Suppressor macrophage treated with lipopolysaccharide for 4 hours (primary cell): ENCODE measurements at regions not wholly inside any gene's neighbourhood (a gene's known extent, or its start where the extent isn't known, plus 50 kb on each side); places are given as distances from the start of the nearest gene placed in this dataset.
"Not testable (repeated sequence)": the region's sequence is repeated elsewhere in the genome, so short reads cannot be mapped to it uniquely, and the experiment has no call there.

Experiments
- DNase-seq: peaks from one replicate; pipeline ENCODE4 v3.0.0-alpha.2; 2020

- DNase-seq, result no peak
These were observed 227.6 kb upstream of the WSB1 start for GRCh38 chr17:27066315-27066714.

- no peak for DNase-seq
These were observed 223.9 kb upstream of the WSB1 start for GRCh38 chr17:27069842-27070508.

GRCh38 chr17:27070836-27071235, 223.1 kb upstream of the WSB1 start:
- DNase-seq, result no peak

- DNase-seq, result no peak
These were observed 221.0 kb upstream of the WSB1 start for GRCh38 chr17:27072885-27073284.

- no peak for DNase-seq
These were observed 217.1 kb upstream of the WSB1 start for GRCh38 chr17:27076814-27077213.

- no peak for DNase-seq
These were observed 215.6 kb upstream of the WSB1 start for GRCh38 chr17:27078296-27078695.

GRCh38 chr17:27079660-27080059, 214.3 kb upstream of the WSB1 start:
- no peak for DNase-seq

GRCh38 chr17:27081002-27081638, 212.8 kb upstream of the WSB1 start:
- no peak for DNase-seq

- DNase-seq, result no peak
These were observed 211.7 kb upstream of the WSB1 start for GRCh38 chr17:27082023-27082774.

GRCh38 chr17:27082775-27083154, 211.1 kb upstream of the WSB1 start:
- no peak for DNase-seq

GRCh38 chr17:27083408-27084185, 210.3 kb upstream of the WSB1 start:
- DNase-seq, result no peak

GRCh38 chr17:27085517-27085916, 208.4 kb upstream of the WSB1 start:
- no peak for DNase-seq

- DNase-seq, result no peak
These were observed 207.4 kb upstream of the WSB1 start for GRCh38 chr17:27086526-27086925.

GRCh38 chr17:27087935-27088766, 205.8 kb upstream of the WSB1 start:
- DNase-seq, result no peak

GRCh38 chr17:27088767-27089078, 205.2 kb upstream of the WSB1 start:
- no peak for DNase-seq

GRCh38 chr17:27089079-27089928, 204.6 kb upstream of the WSB1 start:
- not testable (repeated sequence) for DNase-seq

- no peak for DNase-seq
These were observed 204.0 kb upstream of the WSB1 start for GRCh38 chr17:27089929-27090247.

GRCh38 chr17:27090450-27091042, 203.4 kb upstream of the WSB1 start:
- DNase-seq, result not testable (repeated sequence)

GRCh38 chr17:27091043-27091497, 202.8 kb upstream of the WSB1 start:
- DNase-seq, result no peak

GRCh38 chr17:27094179-27094578, 199.7 kb upstream of the WSB1 start:
- not testable (repeated sequence) for DNase-seq

- DNase-seq, result not testable (repeated sequence)
These were observed 198.1 kb upstream of the WSB1 start for GRCh38 chr17:27095821-27096220.
